ENCODE measurements at regions not wholly inside any gene's neighbourhood (a gene's known extent, or its start where the extent isn't known, plus 50 kb on each side); places are given as distances from the start of the nearest gene placed in this dataset.

DNA sequence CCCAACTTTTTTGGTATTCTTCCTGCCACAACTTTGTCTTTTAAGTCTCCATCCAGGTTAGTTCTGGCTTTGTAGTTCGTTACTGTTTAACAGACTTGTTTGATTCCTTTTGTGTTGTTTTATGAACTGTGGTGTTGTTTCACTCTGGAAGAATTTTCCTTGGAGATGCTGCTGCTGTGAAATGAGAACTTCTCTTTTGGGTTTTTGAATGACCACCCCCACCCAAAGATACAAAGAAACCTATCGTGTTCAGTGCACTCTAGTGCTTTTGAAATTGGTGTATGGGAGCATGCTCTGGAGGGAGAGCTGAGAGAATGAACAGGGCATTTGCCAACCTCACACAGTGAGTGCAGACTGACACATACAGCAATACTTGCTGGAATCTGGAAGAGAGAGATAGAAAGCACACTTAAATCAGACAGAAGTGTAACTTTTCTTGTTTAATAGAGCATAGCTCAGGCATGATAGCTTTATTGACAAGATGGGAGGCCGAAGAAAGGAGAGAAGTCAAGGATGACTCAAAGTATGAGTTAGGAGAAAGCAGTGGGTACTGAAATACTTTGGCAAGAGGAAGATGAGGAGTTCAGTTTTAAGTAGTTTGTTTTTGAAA lies 293.1 kb downstream of the SOX4 start:
- no peak for TF ChIP-seq POLR2AphosphoS5 (IDR thresholded peaks at IDR 0.05)
- no peak for TF ChIP-seq POLR2A (IDR thresholded peaks at IDR 0.05)
- TF ChIP-seq, protein P1, sequence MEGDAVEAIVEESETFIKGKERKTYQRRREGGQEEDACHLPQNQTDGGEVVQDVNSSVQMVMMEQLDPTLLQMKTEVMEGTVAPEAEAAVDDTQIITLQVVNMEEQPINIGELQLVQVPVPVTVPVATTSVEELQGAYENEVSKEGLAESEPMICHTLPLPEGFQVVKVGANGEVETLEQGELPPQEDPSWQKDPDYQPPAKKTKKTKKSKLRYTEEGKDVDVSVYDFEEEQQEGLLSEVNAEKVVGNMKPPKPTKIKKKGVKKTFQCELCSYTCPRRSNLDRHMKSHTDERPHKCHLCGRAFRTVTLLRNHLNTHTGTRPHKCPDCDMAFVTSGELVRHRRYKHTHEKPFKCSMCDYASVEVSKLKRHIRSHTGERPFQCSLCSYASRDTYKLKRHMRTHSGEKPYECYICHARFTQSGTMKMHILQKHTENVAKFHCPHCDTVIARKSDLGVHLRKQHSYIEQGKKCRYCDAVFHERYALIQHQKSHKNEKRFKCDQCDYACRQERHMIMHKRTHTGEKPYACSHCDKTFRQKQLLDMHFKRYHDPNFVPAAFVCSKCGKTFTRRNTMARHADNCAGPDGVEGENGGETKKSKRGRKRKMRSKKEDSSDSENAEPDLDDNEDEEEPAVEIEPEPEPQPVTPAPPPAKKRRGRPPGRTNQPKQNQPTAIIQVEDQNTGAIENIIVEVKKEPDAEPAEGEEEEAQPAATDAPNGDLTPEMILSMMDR (IDR thresholded peaks at IDR 0.05): no peak
- H3K27me3 ChIP-seq: no peaks in the 10 kb centered on the region
- H3K36me3 ChIP-seq: no peaks in the 10 kb centered on the region
- no peak for DNase-seq (ENCODE audit: low spot score in 2 of 2)
- H3K27ac ChIP-seq: peak overlapping the region; percentile 71 to 76
- H3K4me1 ChIP-seq: peaks cover 5 to 9% of the 10 kb centered on the region in 2 donors
- H3K4me3 ChIP-seq: no peak overlapping the region
- no peaks in the 10 kb centered on the region for H3K9me3 ChIP-seq
- intact Hi-C loops (cut with DNase I; ENCODE audit: low total_unique reads): no loop called here

DNA sequence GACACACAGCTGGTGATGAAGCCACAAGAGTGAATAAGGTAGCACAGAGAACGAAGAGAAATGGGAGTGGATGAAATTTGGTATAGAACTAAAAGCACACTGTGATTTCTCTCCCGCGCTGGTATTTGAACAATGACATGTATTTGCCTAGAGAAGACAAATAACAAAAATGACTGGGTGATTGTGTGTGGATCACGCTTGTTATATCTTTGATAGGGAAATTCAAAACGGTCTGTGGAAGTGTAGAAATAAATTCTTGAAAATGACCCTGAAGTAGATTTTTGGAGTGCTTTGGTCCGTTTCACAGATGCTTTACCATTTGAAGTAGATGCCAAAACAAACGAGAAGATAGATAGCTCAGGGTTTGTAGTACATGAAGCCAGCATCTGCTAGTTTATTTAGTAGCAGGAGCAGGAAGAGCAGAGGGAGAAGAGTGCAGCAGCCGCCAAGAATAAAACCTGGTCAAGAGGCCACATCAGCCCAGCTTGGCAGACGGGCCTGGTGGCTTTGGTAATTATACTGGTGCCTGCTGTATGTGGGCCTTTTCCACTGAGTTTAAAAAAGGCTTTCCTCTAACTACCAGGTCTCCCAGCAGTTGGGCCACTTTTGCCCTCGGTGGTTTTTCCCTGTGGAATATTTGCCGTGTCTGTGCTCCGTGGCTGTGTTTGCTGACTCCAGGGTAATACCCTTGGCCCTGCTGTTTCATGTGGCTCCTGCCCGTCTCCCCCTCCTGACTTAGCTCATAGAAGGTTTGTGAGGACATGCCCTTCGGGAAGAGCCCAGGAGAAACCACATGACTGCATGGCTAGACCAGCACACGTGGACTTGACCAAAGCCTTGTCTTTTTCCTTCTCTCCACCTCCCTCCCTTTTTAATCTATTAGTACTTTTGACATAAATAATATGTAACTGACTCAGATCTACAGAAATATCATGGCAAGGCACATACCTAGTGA lies 294.0 kb downstream of the SOX4 start:
- DNase-seq (ENCODE audit: low spot score in 2 of 2): no peak
- H3K27ac ChIP-seq: peak overlapping the region; percentile 71 to 76
- intact Hi-C loops (cut with DNase I; ENCODE audit: low total_unique reads): no loop called here
- peaks cover 5 to 9% of the 10 kb centered on the region in 2 donors for H3K4me1 ChIP-seq
- no peaks in the 10 kb centered on the region for H3K36me3 ChIP-seq
- peak overlapping the region in 1 of 3 donors; percentile 13 for H3K4me3 ChIP-seq
- TF ChIP-seq, protein P1 (IDR thresholded peaks at IDR 0.05): no peak
- no peak for TF ChIP-seq POLR2AphosphoS5 (IDR thresholded peaks at IDR 0.05)
- TF ChIP-seq POLR2A (IDR thresholded peaks at IDR 0.05): no peak
- H3K9me3 ChIP-seq: no peaks in the 10 kb centered on the region
- no peaks in the 10 kb centered on the region for H3K27me3 ChIP-seq

DNA sequence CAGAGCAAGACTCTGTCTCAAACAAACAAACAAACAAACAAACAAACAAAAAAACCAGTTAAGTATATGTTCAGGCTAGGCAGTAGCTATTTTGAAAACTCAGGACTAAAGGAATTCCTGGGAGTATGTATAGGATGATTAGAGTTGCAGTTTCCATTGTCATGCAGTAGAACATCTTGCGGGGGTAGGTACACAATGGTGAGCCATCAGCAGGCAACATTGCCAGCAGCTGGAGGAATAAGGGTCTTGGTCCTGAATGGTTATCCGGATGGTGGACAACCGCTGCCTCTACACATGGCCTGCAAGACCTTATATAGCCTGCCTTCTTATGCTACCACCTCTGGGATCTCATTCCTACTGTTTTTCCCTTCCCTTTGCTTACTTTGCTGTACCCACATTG lies 297.5 kb downstream of the SOX4 start:
- intact Hi-C loops (cut with DNase I; ENCODE audit: low total_unique reads): no loop called here
- Histone ChIP-seq H3K9me3 (no peaks in the 10 kb centered on the region), H3K4me1 (no peaks in the 10 kb centered on the region), H3K27ac (no peak overlapping the region), H3K36me3 (no peaks in the 10 kb centered on the region), H3K4me3 (no peak overlapping the region), H3K27me3 (no peaks in the 10 kb centered on the region)
- DNase-seq (ENCODE audit: low spot score in 2 of 2): no peak
- TF ChIP-seq, protein P1 (IDR thresholded peaks at IDR 0.05): no peak
- TF ChIP-seq POLR2A (IDR thresholded peaks at IDR 0.05) (no peak), POLR2AphosphoS5 (IDR thresholded peaks at IDR 0.05) (no peak)

DNA sequence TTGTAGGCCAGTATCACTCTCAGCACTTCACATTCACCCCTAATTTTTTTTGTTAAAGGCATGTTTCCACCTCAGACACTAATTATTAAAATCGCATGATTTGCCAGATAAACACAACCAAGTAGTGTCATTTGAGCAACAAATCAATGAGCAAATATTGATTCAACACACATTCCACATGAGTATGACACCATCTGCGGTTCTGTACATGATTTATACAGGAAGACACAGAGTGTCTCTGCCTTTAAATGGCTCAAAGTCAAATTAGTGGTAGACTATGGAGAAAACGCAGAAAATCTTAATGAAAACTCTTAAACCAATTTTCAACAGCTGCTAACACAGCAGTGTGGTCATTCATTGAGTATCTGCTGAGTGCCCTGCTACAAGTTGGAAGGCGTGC lies 300.2 kb downstream of the SOX4 start:
- no peak for DNase-seq (ENCODE audit: low spot score in 2 of 2)
- Histone ChIP-seq H3K9me3 (no peaks in the 10 kb centered on the region), H3K27me3 (no peaks in the 10 kb centered on the region), H3K4me1 (no peaks in the 10 kb centered on the region), H3K27ac (no peak overlapping the region), H3K4me3 (no peak overlapping the region), H3K36me3 (no peaks in the 10 kb centered on the region)
- TF ChIP-seq, protein P1 (IDR thresholded peaks at IDR 0.05): no peak
- TF ChIP-seq POLR2AphosphoS5 (IDR thresholded peaks at IDR 0.05): no peak
- TF ChIP-seq POLR2A (IDR thresholded peaks at IDR 0.05): no peak
- intact Hi-C loops (cut with DNase I; ENCODE audit: low total_unique reads): no loop called here

DNA sequence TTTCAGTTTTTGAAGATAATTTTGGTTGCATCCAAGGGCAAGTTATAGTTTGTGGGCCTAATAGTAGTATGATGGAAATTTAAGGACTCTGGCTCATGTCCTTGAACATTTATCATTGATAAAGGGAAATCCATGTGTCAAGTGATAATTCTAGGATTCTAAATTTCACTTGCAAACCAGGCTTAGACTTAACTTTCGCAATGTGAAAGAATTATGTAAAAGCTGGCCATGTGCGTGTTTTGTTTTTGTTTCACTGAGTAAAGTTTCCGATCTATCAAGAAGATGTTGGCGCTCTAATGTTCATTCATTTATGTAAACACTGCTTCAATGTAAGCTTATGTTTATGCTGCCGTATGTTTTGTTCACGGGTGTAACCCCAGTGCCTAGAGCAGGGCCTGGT lies 302.0 kb downstream of the SOX4 start:
- Histone ChIP-seq H3K27ac (no peak overlapping the region), H3K4me3 (no peak overlapping the region), H3K4me1 (no peaks in the 10 kb centered on the region), H3K27me3 (no peaks in the 10 kb centered on the region), H3K9me3 (no peaks in the 10 kb centered on the region), H3K36me3 (no peaks in the 10 kb centered on the region)
- intact Hi-C loops (cut with DNase I; ENCODE audit: low total_unique reads): no loop called here
- DNase-seq (ENCODE audit: low spot score in 2 of 2): no peak
- no peak for TF ChIP-seq POLR2A (IDR thresholded peaks at IDR 0.05)
- TF ChIP-seq POLR2AphosphoS5 (IDR thresholded peaks at IDR 0.05): no peak
- TF ChIP-seq, protein P1 (IDR thresholded peaks at IDR 0.05): no peak

Measured in breast epithelium (tissue), 4 donors.